Suppressor macrophage treated with lipopolysaccharide for 1 hour (primary cell): ENCODE measurements at regions not wholly inside any gene's neighbourhood (a gene's known extent, or its start where the extent isn't known, plus 50 kb on each side); places are given as distances from the start of the nearest gene placed in this dataset.

ENCODE experiments used
- DNase-seq, 3 donors: peaks; one replicate each; pipeline ENCODE4 v3.0.0-alpha.2; 2020 to 2022

- DNase-seq, result no peak
Measured at GRCh38 chr10:36191009-36191408, 548.9 kb upstream of the FZD8 start.

GRCh38 chr10:36188461-36188860, 546.4 kb upstream of the FZD8 start:
- no peak for DNase-seq

DNA sequence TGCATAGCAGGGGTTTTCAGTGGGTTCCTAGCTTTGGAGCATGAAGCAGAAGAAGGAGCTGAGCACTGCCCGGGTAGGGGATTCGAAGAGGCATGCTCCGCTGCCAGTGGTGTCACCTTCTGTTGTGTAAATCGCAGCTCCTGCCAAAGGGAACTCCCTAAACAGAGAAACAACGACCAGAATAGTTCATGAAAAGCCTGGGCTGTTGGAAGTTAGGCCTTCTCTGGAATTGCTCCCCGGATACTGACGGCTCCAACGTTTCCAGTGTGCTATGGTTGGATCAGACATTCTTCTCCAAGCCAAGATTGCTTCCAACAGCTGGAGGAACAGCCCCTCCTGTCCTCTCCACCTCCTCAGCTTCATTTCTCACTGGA, 546.0 kb upstream of the FZD8 start:
- no peak for DNase-seq

DNA sequence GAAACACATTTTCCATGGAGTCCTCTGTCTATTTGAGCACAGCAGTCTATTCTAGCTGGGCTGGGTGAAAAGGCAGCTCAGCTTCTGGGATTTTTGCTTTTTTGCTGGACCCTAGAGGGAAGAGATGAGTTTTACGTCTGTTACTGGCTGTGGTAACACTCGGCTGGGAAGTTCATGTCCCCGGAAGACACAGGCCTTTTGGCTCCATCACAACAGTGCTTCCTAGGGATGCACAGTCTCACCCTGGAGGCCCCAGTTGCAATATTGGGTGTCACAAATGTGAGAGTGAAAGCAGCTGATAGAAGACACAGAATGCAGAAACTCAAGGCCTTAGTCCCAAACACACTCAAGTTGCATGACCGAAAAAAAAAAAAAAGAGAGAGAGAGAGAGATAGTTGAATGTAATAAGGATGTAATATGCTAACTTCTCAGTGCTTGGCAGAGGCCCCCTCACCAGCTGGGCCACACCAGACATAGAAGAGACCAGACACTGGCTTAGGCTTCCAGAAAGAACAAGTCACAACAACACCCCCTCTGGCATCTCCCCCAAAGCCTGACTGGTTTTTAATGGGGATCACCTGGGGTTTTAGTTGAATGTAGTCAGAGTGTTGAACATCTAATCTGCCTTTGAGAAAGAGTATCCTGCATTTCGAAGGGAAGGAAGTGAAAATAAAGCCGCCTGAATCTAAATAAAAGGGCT, 545.4 kb upstream of the FZD8 start:
- no peak for DNase-seq

DNA sequence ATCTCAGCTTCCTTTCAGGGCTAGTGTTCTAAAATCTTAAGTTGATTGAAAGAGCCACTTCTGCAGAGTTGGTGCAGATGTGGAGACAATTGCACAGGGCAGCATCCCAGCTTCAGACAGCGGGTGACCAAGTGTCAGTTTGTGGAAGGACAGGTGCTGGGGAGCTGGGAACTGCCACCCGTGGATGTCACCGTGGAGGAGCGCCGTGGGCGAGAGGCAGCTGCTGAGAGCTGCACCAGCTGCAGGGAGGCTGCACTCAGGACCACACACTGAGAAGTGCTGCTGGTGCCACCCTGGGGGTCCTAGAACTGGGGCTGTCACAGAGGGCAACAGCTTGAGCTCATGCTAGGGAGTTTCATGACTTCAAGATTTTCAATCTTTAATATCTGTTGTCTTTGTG, 543.0 kb upstream of the FZD8 start:
- no peak for DNase-seq

GRCh38 chr10:36183726-36184125, 541.6 kb upstream of the FZD8 start:
- DNase-seq, result no peak

- no peak for DNase-seq
Measured at GRCh38 chr10:36183056-36183455, 541.0 kb upstream of the FZD8 start.

DNA sequence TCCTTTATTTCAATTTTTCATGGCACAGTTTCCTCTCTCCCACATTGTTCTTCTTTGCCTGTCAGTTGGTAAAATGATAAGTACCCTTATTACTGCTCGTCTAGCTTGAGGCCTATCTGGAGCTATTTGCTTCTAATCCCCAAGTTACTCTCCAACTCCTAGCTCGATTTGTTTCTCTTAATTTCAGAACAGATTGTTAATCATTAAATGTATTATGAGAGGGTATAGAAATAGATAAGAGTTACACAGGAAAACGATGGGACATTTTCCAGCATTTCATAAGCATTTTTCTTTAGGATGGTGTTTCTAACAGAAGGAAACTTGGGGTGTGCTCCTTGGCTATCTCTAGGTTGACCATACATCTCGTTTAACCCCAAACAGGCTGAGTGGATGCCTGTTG, 540.5 kb upstream of the FZD8 start:
- no peak for DNase-seq

- DNase-seq, result no peak
Measured at GRCh38 chr10:36182179-36182566, 540.1 kb upstream of the FZD8 start.

- DNase-seq, result no peak
Measured at GRCh38 chr10:36181426-36182178, 539.5 kb upstream of the FZD8 start.

DNA sequence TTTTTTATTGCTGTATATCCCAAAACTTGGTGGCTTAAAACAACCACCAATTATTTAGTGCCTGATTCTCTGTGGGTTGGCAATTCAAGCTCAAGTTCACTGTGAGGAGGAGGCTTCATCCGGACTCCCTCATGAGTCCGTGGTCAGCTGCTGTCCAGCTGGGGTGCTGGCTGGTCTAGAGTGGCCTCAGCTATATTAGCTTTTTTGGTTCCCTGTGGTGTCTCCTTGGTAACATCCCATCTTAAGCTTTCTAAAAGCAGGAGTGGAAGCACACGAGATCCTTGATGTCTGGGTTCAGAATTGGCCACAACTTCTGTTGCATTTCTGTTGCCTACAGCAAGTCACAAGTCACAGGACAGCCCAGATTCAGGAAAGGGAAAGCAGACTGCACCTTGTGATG, 536.5 kb upstream of the FZD8 start:
- DNase-seq, result no peak

GRCh38 chr10:36177071-36177470, 535.0 kb upstream of the FZD8 start:
- no peak for DNase-seq

- no peak for DNase-seq
Measured at GRCh38 chr10:36175954-36176353, 533.9 kb upstream of the FZD8 start.

DNA sequence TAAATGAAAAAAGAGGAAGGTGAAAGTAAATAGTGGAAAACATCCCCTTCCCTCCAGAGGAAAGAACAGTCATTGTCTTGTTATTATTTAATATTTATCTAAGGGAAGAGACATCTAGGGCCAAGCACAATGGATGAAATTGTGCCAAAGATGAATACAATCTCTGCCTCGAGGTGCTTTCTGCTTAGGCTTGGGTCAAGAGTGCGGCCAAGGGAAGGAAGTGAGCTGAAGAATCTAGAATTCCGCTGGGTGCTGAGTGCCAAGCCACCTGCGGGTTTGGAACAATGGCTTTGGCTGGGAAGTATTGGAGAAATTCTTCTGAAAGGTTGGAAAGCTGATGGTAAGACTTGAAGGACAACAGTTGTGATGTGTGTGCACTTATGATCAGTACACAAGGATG, 531.3 kb upstream of the FZD8 start:
- no peak for DNase-seq

- DNase-seq, result no peak
Measured at GRCh38 chr10:36171953-36172940, 530.2 kb upstream of the FZD8 start.

DNA sequence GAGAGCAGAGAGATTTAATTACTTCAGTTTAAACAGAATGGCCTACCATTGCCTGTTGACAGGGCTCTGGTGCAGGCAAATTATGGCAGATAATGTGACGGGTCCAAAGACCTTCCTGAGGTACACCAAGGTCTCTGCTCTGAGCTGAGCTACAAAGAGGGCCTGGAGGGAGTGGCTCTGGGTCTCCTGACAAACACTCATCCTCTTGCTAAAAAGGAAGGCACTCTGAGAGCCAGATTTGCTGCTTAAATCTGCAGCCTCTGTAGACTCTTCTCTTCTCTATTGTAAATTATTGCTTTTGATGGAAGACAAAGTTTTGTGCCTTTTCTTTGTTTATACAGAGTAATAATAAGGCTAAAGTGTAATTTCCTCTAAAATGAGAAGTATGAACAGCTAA, 529.5 kb upstream of the FZD8 start:
- no peak for DNase-seq

GRCh38 chr10:36170943-36171501, 528.9 kb upstream of the FZD8 start:
- DNase-seq, result no peak

GRCh38 chr10:36170142-36170719, 528.1 kb upstream of the FZD8 start:
- DNase-seq, result no peak

- no peak for DNase-seq
Measured at GRCh38 chr10:36168777-36169176, 526.7 kb upstream of the FZD8 start.

DNA sequence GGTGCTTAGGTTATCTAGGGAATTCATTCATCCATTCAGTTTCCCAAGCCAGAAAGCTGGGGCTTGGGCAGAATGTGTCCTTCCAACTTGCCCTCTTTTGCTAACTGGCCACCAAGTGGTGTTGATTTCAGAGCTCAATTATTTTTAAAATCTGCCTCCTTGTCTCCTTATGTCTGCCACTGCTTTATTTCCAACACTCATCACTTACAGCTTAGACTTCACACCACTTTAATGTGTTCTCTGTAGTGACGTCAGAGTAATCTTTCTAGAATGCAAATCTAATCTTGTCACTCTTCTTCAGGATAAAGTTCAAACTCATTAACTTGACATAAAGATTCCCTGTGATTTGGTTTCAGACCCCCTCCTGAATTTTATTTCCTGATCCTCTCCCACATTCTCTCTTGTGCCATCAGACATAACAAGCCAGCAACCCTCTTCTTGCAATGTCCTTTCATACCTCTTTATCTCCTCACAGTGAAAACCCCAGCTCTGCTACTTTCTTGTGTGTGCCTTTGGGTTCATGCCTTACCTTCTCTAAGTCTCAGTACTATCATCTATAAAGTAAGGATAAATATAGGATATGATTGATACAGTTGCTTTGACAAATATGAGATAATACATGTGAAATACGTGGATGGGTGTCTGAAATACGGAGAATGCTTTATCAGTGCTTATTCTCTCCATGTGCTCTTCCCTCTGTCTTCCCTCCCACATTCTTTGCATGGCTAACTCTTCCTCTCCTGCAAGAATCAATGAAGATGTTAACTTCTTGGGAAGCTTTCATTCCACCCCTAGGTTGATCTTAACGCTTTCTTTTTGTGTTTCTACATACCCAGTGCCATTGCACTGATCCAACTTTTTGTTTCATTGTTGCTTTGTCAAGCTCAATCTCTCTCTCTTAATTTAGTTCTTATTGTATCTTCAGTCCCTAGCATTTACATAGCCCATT, 522.7 kb upstream of the FZD8 start:
- DNase-seq, result no peak

GRCh38 chr10:36163827-36164226, 521.7 kb upstream of the FZD8 start:
- DNase-seq, result no peak

- DNase-seq, result no peak
Measured at GRCh38 chr10:36157486-36157885, 515.4 kb upstream of the FZD8 start.
